HCT116 (cell line): ENCODE measurements at regions not wholly inside any gene's neighbourhood (a gene's known extent, or its start where the extent isn't known, plus 50 kb on each side); places are given as distances from the start of the nearest gene placed in this dataset.

Experiments
- CTCF ChIP-seq, 3 experiments: fragments of 200-600 bp in 1 of 3; sonication (generic) in 1 of 3; IDR thresholded peaks in 2 of 3; conservative IDR thresholded peaks in 1 of 3; 2 replicates each; pipeline ENCODE4 v1.5.1; 2012 to 2017; ENCODE audit warnings: low read depth in 2 of 3, low read length in 2 of 3, antibody characterized with exemption in 1 of 3, borderline replicate concordance in 1 of 3, control low read depth in 1 of 3, mild to moderate bottlenecking in 1 of 3, mixed read lengths in 1 of 3, mixed run types in 1 of 3, moderate library complexity in 1 of 3; ENCODE audit not compliant: insufficient read depth in 1 of 3
- ELF1 ChIP-seq: IDR thresholded peaks from 2 replicates; pipeline ENCODE4 v1.6.1; 2012; ENCODE audit warnings: low read depth, borderline replicate concordance
- POLR2A ChIP-seq: IDR thresholded peaks from 2 replicates; pipeline ENCODE4 v1.7.0; 2011; ENCODE audit warnings: borderline replicate concordance; ENCODE audit not compliant: insufficient read depth, insufficient read length; ENCODE audit errors: extremely low read depth
- RAD21 ChIP-seq: IDR thresholded peaks from 2 replicates; pipeline ENCODE4 v1.6.1; 2012; ENCODE audit warnings: low read depth, mild to moderate bottlenecking
- REST ChIP-seq: IDR thresholded peaks from 2 replicates; pipeline ENCODE4 v1.6.1; 2012; ENCODE audit warnings: low read depth
- SP1 ChIP-seq: IDR thresholded peaks from 2 replicates; pipeline ENCODE4 v1.6.1; 2012; ENCODE audit warnings: low read depth
- SRF ChIP-seq: IDR thresholded peaks from 2 replicates; pipeline ENCODE4 v1.6.1; 2012; ENCODE audit warnings: low read depth
- TF ChIP-seq, protein P1 (sequence below): IDR thresholded peaks from 2 replicates; pipeline ENCODE4 v1.6.1; 2012

DNA sequence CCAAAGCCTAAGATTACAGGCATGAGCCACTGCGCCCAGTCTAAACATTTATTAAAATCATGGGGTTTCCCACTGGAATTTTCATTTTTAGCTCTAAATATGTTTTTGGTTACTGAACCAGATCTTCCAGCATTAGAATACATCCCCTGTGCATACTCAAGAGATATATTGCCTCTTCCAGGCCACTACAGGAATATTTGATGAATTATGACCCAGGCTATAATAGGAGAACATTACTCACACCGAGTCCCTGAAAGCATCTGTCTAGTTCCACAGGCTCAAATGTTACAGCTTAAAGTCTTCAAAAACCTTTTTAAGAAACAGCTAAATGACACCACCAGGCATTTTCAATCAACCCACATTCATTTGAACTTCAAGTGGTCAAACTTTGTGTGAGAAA, 50.4 kb upstream of the GRM8 start (continued):
- TF ChIP-seq REST (no peak), SP1 (no peak), SRF (no peak), ELF1 (no peak), POLR2A (no peak), CTCF (IDR thresholded peaks at IDR 0.05 in 2 of 3, conservative IDR thresholded peaks at IDR 0.05 in 1 of 3; ENCODE audit: borderline replicate concordance in 1 of 3, insufficient read depth in 1 of 3, low read depth in 2 of 3, low read length in 2 of 3) (no peak), RAD21 (no peak)
- TF ChIP-seq, protein P1, sequence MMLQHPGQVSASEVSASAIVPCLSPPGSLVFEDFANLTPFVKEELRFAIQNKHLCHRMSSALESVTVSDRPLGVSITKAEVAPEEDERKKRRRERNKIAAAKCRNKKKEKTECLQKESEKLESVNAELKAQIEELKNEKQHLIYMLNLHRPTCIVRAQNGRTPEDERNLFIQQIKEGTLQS = no peak
